ENCODE measurements at regions not wholly inside any gene's neighbourhood (a gene's known extent, or its start where the extent isn't known, plus 50 kb on each side); places are given as distances from the start of the nearest gene placed in this dataset.
A peak's percentile ranks its signal among the peaks of the same experiment; 100 is the strongest.
"Not testable (repeated sequence)": the region's sequence is repeated elsewhere in the genome, so short reads cannot be mapped to it uniquely, and the experiment has no call there.

DNA sequence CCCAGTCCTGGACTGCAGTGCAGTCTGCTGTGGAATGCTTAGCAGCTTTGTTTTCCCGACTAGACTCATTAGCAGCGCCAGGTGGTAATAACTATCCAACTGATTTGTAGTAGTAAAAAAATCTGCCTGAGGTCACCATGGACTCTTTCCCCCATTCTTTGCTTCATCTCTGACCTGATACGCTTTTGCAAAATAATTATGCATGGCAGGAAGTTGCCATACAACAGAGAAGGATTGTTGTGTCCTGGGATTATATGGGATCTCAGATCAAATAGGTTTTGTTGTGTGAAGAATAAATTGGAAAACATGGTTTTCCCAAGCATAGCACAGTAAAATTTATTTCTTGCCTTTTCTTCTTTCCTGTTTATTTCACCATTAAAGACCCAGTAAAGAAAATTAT, 72.4 kb upstream of the ATP5MC3 start:
- DNase-seq (ENCODE audit: low spot score), result no peak

GRCh38 chr2:175251425-175252041, 70.0 kb upstream of the ATP5MC3 start:
- peak; percentile 38 for DNase-seq (ENCODE audit: low spot score)

GRCh38 chr2:175247159-175247558, 65.6 kb upstream of the ATP5MC3 start:
- no peak for DNase-seq (ENCODE audit: low spot score)

GRCh38 chr2:175244697-175245096, 63.2 kb upstream of the ATP5MC3 start:
- no peak for DNase-seq (ENCODE audit: low spot score)

- DNase-seq (ENCODE audit: low spot score), result no peak
Measured at GRCh38 chr2:175241691-175242090, 60.2 kb upstream of the ATP5MC3 start.

GRCh38 chr2:175240033-175240432, 58.5 kb upstream of the ATP5MC3 start:
- not testable (repeated sequence) for DNase-seq (ENCODE audit: low spot score)

DNA sequence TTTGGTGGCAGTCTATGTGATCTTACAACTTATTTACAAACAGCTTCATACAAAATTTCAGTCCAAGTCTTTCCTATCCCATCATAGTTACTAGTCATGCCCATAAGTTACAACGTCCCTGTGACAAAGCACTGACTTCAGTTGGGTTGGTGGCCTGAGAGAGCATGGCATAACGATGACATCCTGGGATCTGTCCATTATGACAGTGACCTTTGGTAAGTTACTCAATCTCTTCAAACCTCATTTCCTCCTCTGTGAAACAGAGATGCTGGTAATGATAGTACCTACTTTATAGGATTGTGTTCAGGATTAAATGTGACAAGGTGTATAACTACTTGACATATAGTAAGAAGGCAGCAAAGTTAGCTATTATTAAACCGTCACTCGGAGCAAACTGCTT, 55.4 kb upstream of the ATP5MC3 start:
- no peak for DNase-seq (ENCODE audit: low spot score)

- no peak for DNase-seq (ENCODE audit: low spot score)
Measured at GRCh38 chr2:175234650-175235049, 53.1 kb upstream of the ATP5MC3 start.

GRCh38 chr2:175234153-175234552, 52.6 kb upstream of the ATP5MC3 start:
- DNase-seq (ENCODE audit: low spot score), result no peak

DNA sequence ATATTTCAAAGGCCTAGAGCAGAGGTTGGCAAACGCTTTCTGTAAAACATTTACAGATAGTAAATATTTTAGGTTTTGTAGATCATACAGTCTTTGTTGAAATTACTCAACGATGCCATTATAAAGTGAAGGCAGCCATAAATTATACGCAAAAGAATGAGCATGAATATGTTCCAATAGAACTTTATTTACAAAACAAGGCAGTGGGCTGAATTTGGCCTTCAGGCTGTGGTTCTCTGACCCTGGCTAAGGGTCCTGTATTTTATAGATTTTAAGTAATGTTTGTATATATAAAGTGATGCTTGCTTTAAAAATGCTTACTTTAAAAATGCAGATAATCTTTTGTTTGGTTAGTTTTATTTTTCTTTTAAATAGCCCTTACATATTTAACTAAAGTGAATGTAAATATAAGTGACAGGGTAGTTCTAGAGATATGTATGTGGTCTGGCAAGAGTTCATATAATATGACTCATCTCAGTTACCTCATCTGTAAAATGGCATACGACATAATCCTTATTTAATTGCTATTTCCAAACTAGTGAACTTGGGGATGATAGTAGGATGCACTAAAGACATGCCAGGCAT, 51.7 kb upstream of the ATP5MC3 start:
- peak; percentile 39 for DNase-seq (ENCODE audit: low spot score)

Data from kidney tubule cell (primary cell).